ENCODE measurements at regions not wholly inside any gene's neighbourhood (a gene's known extent, or its start where the extent isn't known, plus 50 kb on each side); places are given as distances from the start of the nearest gene placed in this dataset.

- peak; percentile 59 for DNase-seq
Observed at GRCh38 chr15:70504299-70504951, 258.9 kb downstream of the UACA start.

- no peak for DNase-seq
Observed at GRCh38 chr15:70503798-70504298, 259.5 kb downstream of the UACA start.

GRCh38 chr15:70503073-70503745 is 260.1 kb downstream of the UACA start:
- DNase-seq, result no peak

- no peak for DNase-seq
Observed at GRCh38 chr15:70502529-70502928, 260.8 kb downstream of the UACA start.

- DNase-seq, result no peak
Observed at GRCh38 chr15:70501849-70502248, 261.5 kb downstream of the UACA start.

GRCh38 chr15:70501121-70501727 is 262.1 kb downstream of the UACA start:
- no peak for DNase-seq

GRCh38 chr15:70499791-70500190 is 263.6 kb downstream of the UACA start:
- DNase-seq, result no peak

- no peak for DNase-seq
Observed at GRCh38 chr15:70498096-70498626, 265.2 kb downstream of the UACA start.

GRCh38 chr15:70497661-70498060 is 265.7 kb downstream of the UACA start:
- no peak for DNase-seq

- no peak for DNase-seq
Observed at GRCh38 chr15:70495991-70496599, 267.3 kb downstream of the UACA start.

- DNase-seq, result no peak
Observed at GRCh38 chr15:70494852-70495571, 268.3 kb downstream of the UACA start.

GRCh38 chr15:70494517-70494851 is 268.9 kb downstream of the UACA start:
- no peak for DNase-seq

- DNase-seq, result no peak
Observed at GRCh38 chr15:70493787-70494516, 269.4 kb downstream of the UACA start.

GRCh38 chr15:70493376-70493775 is 270.0 kb downstream of the UACA start:
- no peak for DNase-seq

GRCh38 chr15:70492240-70493177 is 270.8 kb downstream of the UACA start:
- peak; percentile 80 for DNase-seq

- no peak for DNase-seq
Observed at GRCh38 chr15:70491641-70492040, 271.7 kb downstream of the UACA start.

- no peak for DNase-seq
Observed at GRCh38 chr15:70491201-70491621, 272.1 kb downstream of the UACA start.

- no peak for DNase-seq
Observed at GRCh38 chr15:70490838-70491155, 272.6 kb downstream of the UACA start.

GRCh38 chr15:70490148-70490837 is 273.1 kb downstream of the UACA start:
- no peak for DNase-seq

Data from right hindlimb (tissue), 1 donor.